ENCODE measurements at regions not wholly inside any gene's neighbourhood (a gene's known extent, or its start where the extent isn't known, plus 50 kb on each side); places are given as distances from the start of the nearest gene placed in this dataset.

DNA sequence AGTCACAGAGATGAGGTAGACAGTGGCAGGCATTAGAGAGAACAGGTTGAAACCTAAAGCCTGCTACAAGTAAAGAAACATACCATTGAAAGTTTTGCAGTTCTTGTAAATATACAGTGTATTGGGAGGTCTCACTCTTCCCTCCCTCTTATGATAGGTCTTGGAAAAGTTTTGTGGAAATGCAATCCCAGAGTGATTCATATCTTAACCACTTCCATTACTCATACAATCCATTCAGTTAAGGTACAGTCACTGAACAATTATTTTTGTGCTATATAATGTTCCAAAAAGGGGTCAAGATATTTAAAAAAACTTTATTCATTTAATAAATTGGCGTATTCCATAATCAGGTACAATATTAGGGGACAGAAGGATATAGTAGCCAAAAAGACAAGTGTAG, 737.7 kb upstream of the ALCAM start:
- Histone ChIP-seq H3K4me3 (ENCODE audit: low read depth, low read length) (no peak overlapping the region), H3K36me3 (ENCODE audit: control insufficient read depth, insufficient read depth, low read length) (no peaks in the 10 kb centered on the region), H3K27me3 (ENCODE audit: control insufficient read depth, insufficient read depth, low read length) (no peaks in the 10 kb centered on the region)
- TF ChIP-seq, protein P1, sequence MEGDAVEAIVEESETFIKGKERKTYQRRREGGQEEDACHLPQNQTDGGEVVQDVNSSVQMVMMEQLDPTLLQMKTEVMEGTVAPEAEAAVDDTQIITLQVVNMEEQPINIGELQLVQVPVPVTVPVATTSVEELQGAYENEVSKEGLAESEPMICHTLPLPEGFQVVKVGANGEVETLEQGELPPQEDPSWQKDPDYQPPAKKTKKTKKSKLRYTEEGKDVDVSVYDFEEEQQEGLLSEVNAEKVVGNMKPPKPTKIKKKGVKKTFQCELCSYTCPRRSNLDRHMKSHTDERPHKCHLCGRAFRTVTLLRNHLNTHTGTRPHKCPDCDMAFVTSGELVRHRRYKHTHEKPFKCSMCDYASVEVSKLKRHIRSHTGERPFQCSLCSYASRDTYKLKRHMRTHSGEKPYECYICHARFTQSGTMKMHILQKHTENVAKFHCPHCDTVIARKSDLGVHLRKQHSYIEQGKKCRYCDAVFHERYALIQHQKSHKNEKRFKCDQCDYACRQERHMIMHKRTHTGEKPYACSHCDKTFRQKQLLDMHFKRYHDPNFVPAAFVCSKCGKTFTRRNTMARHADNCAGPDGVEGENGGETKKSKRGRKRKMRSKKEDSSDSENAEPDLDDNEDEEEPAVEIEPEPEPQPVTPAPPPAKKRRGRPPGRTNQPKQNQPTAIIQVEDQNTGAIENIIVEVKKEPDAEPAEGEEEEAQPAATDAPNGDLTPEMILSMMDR (IDR thresholded peaks at IDR 0.05; ENCODE audit: insufficient read depth, low read depth, low read length): no peak
- CTCF ChIA-PET: interaction anchor here (0.6 to 1.1 kb wide), 7 partner anchors 8 to 740 kb away, joined by 3 to 5 read pairs (median 3); partner anchors contain the start of gene ALCAM
- DNase-seq (ENCODE audit: low read depth): peak; percentile 30
- POLR2A ChIA-PET: no interaction called here

DNA sequence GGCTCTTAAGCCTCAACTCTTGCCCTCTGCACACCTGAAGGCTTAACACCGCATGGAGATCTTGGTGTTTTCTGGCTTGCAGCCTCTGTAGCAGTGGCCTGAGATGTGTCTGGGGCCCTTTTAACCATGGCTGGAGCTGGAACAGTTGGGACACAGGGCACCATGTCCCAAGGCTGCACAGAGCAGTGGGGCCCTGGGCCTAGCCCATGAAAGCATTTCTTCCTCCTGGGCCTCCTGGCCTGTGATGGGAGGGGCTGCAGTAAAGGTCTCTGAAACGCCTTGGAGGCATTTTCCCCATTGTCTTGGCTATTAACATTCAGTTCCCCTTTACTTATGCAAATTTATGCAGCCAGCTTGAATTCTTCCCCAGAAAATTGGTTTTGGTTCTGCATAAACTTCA, 735.5 kb upstream of the ALCAM start:
- Histone ChIP-seq H3K27me3 (ENCODE audit: control insufficient read depth, insufficient read depth, low read length) (no peaks in the 10 kb centered on the region), H3K4me3 (ENCODE audit: low read depth, low read length) (no peak overlapping the region), H3K36me3 (ENCODE audit: control insufficient read depth, insufficient read depth, low read length) (no peaks in the 10 kb centered on the region)
- TF ChIP-seq, protein P1 (IDR thresholded peaks at IDR 0.05; ENCODE audit: insufficient read depth, low read depth, low read length): no peak
- ChIA-PET POLR2A (no interaction called here), CTCF (no interaction called here)
- DNase-seq (ENCODE audit: low read depth): no peak

DNA sequence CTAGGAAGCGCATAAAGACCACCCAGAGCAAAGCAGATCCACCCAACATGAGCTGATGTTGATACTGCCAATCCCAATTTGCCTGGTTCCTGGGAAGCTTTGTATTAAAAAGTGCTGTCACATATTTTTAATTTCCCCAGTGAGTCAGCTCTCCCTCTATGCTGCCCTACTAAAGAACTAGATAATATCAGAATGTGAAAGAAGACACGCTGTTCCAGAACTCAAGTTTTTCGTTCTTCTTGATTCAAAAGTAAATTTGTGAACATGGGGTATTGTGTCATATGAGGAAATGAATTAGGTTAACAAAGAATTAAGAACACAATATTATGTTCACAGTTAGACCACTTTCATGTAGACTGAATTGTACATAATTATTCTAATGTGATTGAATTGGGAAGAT, 734.2 kb upstream of the ALCAM start:
- ChIA-PET POLR2A (no interaction called here), CTCF (no interaction called here)
- TF ChIP-seq, protein P1 (IDR thresholded peaks at IDR 0.05; ENCODE audit: insufficient read depth, low read depth, low read length): no peak
- Histone ChIP-seq H3K27me3 (ENCODE audit: control insufficient read depth, insufficient read depth, low read length) (no peaks in the 10 kb centered on the region), H3K4me3 (ENCODE audit: low read depth, low read length) (no peak overlapping the region), H3K36me3 (ENCODE audit: control insufficient read depth, insufficient read depth, low read length) (no peaks in the 10 kb centered on the region)
- no peak for DNase-seq (ENCODE audit: low read depth)

DNA sequence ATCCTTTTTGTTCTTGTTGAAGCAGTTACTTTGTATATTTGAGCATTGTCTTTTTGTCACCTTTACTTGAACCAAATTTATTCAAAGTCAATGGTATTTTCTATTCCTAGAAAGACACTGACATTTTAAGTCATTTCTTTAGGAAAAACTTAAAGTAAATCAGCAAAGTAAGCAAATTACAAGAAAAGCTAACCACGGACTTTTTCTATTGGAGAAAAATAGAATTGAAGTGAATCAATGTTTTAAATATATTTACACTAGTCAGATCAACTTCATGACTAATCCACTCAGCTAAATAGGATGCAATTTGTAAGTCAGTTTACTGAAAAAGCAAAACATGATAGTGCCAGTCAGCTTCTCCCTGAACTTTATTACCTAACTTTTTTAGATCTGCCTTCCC, 733.8 kb upstream of the ALCAM start:
- no peak for DNase-seq (ENCODE audit: low read depth)
- Histone ChIP-seq H3K27me3 (ENCODE audit: control insufficient read depth, insufficient read depth, low read length) (no peaks in the 10 kb centered on the region), H3K36me3 (ENCODE audit: control insufficient read depth, insufficient read depth, low read length) (no peaks in the 10 kb centered on the region), H3K4me3 (ENCODE audit: low read depth, low read length) (no peak overlapping the region)
- TF ChIP-seq, protein P1 (IDR thresholded peaks at IDR 0.05; ENCODE audit: insufficient read depth, low read depth, low read length): no peak
- ChIA-PET POLR2A (no interaction called here), CTCF (no interaction called here)

DNA sequence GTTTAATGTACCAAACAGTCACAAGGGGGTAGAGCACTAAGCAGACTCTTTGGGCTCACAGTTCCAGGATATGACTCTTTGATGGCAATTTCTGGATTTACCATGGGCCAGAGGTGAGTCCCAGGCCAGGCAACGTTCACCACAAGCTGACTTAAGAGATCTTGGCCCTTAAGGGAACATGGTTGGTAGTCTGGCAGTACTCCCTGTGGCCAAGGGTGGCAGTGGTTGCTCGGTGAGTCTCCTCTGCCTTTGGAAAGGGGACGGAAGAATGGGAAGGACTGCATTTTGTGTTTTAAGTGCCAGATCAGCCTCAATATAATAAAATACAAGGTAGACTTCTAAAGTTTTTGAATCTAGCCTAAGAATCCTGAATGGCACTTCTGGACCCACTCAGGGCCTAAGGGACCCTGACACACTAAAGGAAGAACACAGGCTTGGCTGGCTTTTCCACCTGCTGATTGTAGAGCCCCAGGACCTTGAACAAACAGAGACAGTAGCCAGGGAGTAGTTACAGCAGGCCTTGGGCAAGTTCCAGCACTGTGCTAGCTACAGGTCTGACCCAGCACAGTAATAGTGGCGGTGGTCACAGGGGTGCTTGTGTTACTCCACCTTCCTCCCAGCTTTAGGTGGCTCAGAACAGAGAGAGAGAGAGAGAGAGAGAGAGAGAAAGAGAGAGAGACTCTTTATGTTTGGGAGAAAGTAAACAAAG, 730.7 kb upstream of the ALCAM start:
- ChIA-PET CTCF (interaction anchor here (1.7 kb wide), 1 partner anchor 9 kb away, joined by 6 read pairs; no protein-coding TSS in a partner anchor), POLR2A (no interaction called here)
- Histone ChIP-seq H3K36me3 (ENCODE audit: control insufficient read depth, insufficient read depth, low read length) (no peaks in the 10 kb centered on the region), H3K27me3 (ENCODE audit: control insufficient read depth, insufficient read depth, low read length) (no peaks in the 10 kb centered on the region), H3K4me3 (ENCODE audit: low read depth, low read length) (no peak overlapping the region)
- no peak for DNase-seq (ENCODE audit: low read depth)
- TF ChIP-seq, protein P1 (IDR thresholded peaks at IDR 0.05; ENCODE audit: insufficient read depth, low read depth, low read length): 0 out of 2 replicates have a peak, but pooled peaks have one; percentile 7

All from BJ (cell line).